Testis (tissue), 2 donors: ENCODE measurements at regions not wholly inside any gene's neighbourhood (a gene's known extent, or its start where the extent isn't known, plus 50 kb on each side); places are given as distances from the start of the nearest gene placed in this dataset.

Experiments
- POLR2A ChIP-seq: fragments of 450-650 bp; IDR thresholded peaks from one replicate; pipeline ENCODE4 v1.6.1; 2017; ENCODE audit warnings: antibody characterized with exemption, mild to moderate bottlenecking, moderate library complexity
- TF ChIP-seq, protein P1 (sequence below), 3 experiments: fragments of 450-650 bp in 2 of 3; fragments of 200-600 bp in 1 of 3; sonication (generic) in 1 of 3; IDR thresholded peaks; one replicate each; pipeline ENCODE4 v1.5.1; 2016 to 2019; ENCODE audit warnings: antibody characterized with exemption in 3 of 3, mild to moderate bottlenecking in 2 of 3, moderate library complexity in 1 of 3

DNA sequence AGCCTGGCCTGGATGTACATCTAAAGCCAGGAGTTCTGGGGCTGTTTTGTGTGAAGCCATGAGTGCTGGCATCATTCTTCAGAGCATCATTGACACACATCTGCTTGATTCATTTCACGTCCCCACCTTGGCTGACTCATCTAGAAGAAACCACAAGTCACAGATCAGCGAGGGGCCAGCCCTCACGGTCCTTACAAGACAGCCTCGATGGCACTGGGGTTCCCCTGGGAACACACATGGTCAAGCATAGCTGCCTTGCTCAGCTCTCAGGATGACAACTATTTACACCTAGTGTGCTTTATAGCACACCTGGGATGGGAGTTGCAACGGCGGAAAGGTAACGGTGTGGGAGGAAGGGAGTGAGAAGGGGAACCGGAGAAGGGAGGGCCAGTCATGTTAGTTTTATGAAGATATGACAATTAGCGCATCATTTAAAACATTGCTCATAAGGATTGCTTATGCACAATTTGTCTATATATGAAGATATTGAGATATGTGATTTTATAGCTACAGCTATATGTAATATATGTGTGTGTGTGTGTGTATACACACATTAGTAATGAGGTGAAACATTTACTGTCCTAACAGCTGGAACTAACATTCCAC, 227.1 kb downstream of the RPLP1 start:
- TF ChIP-seq, protein P1, sequence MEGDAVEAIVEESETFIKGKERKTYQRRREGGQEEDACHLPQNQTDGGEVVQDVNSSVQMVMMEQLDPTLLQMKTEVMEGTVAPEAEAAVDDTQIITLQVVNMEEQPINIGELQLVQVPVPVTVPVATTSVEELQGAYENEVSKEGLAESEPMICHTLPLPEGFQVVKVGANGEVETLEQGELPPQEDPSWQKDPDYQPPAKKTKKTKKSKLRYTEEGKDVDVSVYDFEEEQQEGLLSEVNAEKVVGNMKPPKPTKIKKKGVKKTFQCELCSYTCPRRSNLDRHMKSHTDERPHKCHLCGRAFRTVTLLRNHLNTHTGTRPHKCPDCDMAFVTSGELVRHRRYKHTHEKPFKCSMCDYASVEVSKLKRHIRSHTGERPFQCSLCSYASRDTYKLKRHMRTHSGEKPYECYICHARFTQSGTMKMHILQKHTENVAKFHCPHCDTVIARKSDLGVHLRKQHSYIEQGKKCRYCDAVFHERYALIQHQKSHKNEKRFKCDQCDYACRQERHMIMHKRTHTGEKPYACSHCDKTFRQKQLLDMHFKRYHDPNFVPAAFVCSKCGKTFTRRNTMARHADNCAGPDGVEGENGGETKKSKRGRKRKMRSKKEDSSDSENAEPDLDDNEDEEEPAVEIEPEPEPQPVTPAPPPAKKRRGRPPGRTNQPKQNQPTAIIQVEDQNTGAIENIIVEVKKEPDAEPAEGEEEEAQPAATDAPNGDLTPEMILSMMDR (IDR thresholded peaks at IDR 0.05), result no peak
- TF ChIP-seq POLR2A, result no peak
